Activated CD8-positive, alpha-beta memory T cell treated with anti-CD3 and anti-CD28 coated beads, Interleukin-2, amount 50 U/mL, for 48 hours (primary cell): ENCODE measurements at regions not wholly inside any gene's neighbourhood (a gene's known extent, or its start where the extent isn't known, plus 50 kb on each side); places are given as distances from the start of the nearest gene placed in this dataset.

Source experiments
- DNase-seq: peaks from one replicate; pipeline ENCODE4 v3.0.0-alpha.2; 2020

DNA sequence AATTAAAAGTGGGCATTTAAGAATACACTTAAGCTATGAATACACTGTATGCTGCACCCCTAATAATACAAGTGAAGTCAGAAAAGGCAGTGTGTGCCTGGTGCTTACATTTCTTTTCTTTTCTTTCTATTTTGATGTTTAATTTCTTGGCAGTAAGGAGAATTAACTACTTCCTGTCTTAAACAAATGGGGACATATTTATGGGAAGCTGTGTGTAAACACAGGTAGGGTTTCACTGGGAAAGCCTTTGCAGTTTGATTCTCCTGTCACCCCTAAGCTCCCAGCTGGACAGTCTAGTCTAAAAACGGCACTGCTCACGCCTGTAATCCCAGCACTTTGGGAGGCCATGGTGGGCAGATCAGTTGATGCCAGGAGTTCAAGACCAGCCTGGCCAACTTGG lies 146.0 kb downstream of the MIS18A start:
- no peak for DNase-seq

DNA sequence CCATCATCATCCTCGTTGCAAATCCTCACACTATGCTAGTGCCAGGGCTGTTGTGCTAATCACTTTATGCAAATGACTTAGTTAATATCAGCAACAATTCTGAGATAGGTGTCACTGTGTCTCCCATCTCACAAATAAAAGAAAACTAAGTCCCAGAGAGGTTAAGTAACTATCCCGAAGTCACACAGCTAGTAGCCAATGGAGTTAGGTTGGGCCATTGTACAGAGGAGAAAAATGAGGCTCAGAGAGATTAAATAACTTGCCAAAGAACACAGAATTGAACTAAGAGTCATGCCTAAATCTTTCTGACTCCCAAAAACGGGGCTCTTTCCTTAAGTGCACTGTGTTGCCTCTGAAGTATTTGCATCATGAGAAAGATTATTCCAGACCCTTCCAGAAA lies 146.4 kb downstream of the MIS18A start:
- no peak for DNase-seq

DNA sequence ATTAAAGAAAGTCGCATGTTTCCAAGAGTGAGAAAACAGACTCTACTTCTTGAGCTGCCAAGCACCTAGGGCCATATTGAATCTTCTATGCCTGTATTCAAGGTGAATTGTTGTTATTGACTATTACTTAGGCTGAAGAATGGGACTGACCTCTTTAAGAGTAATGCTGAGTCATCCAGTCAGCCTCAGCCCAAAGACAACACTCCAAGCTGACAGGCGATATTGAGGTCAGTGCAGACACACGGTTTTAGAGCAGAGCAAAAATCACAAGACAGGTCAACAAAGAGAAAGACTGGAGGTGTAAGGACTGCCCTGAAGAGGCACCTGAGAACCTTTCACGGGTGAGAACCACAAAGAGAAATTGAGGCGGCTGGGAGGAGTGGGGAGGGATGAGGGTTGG lies 146.9 kb downstream of the MIS18A start:
- no peak for DNase-seq

DNA sequence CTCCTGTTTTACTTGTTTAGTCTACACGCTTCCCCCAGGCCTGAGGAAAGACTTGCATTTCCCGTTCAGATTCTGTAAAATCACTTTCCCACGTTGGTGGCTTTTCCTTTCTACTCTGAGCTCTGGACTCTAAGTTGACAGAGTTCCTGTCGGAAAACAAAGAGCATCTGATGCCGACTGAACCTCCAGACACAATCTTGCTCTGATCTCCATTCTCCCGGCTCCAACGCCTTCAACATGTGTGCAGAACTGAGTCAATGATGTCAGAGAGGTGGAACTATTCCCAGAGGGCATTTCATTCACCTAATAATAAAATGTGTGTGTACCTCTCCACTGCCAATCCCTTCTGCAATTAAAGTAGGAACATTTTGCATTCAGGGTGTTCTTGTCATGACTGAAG lies 147.7 kb downstream of the MIS18A start:
- no peak for DNase-seq

DNA sequence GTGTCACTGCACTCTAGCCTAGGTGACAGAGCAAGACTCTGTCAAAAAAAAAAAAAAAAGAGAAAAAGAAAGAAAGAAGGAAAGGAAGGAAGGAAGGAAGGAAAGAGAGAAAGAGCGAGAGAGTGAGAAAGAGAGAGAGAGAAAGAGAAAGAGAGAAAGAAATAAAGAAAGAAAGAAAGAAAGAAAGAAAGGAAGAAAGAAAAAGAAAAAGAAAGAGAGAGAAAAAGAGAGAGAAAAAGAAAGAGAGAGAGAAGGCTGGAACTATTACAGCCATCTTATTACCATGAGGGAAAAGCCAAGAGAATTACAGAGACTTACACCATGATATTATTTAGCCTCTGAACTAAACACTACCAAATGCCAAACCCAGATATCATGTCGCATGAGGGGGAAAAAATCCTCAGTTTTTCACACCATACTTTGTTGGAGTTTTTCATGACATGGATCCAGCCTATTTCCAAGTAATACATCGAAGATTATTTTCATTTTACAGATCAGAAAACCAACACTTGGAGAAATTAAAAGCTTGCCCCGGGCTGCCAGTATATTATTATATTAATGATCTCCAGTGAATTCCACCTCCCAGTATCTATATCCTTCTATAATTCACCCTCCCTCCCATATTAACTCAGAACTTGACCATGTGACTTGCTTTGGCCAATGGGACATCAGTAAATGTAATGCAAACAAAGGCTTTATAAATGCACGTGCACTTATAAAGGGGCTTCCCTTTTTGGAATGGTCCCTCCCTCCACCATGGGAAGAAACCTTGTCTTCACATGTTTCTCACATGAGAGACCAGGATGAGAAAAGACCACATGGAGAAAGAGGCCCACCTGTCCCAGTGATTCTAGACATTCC lies 148.6 kb downstream of the MIS18A start:
- no peak for DNase-seq

DNA sequence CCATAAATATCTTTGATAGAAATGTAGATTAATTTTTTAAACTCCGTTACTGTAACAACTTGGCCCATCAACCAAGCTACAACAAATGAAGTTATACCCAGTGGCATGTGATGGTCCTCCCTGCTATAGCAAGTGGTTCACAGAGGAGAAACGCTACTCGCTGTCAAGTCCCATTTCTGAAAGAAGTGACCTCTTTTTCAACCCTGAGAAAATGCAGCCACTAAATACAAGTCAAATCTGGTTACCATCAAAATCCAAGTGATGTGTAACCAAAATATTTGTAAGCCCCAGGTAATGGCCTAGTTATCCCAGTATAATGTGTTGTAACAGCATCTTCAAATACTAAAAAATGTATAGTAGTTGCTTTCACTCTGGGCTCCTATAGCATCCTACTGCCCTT lies 151.8 kb downstream of the MIS18A start:
- no peak for DNase-seq

DNA sequence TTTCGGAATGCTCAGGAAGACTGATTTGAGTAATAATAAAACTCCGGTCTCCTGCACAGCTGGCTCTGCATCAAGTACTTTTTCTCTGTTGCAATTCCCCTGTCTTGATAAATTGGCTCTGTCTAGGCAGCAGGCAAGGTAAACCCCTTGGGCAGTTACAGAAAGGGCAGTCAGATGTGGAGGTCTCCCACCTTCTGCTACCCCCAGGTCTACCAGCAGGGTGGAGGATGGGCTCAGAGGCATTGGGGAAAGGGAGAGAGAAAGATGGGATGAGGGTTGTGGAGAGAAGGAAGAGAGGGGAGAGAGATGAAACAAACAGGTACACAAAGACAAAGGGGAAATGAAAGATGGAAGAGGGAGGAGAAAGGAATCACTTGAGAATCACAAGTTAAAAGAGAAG lies 156.8 kb downstream of the MIS18A start:
- no peak for DNase-seq

DNA sequence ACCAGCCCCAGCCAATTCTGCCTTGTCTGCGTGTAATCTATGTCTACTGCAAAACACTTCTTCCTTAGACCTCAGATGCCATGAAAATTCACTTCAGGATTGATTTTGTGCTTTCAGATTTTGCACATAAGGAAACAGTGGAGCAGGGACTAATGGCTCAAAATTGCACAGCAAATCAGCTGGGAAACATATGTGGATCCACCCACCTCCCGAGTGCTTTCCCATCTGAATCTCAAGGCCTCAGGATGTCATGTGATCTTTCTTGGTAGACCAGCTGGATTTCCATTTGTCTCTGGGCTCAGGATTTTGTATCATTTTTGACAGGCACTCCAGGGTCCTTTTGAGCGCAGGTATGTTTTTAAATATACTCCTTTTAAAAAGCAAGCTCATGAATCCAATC lies 158.6 kb downstream of the MIS18A start:
- DNase-seq = no peak

DNA sequence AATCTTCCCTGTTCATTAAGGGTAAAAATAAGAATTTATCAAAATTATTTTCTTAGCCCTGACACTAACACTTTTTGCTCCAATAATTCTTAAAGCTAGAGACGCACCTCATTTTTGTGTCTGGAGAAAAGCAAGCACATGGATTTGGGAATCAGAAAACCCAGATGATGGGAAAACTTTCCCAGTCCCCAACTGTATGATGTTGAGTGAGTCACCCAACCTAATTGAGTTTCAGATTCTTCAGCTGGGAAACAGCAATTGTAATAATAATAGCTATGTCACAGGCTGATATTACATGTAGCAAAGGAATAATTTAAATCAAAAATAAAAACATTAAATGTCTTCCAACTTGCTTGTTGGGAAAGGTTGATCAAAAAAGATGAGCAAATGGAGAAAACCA lies 159.0 kb downstream of the MIS18A start:
- no peak for DNase-seq

DNA sequence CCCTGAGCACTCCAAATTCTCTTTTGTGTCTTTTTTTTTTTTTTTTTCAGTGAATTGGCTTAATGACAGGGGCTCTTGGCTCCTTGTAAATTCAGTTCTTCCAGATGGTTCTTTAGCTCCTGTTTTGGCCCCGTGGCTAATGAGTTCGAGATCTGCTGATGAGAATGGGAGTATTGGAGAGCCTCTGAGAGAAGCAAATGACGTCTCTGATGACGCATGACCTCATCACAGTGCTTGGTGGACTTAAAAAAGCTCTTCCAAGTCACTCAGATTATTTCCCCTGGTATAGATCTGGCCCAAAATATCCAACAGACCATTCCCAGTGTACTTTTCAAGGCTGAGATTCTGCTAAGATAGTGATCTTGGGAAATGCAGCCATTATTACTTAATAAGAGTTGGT lies 159.5 kb downstream of the MIS18A start:
- DNase-seq = no peak

DNA sequence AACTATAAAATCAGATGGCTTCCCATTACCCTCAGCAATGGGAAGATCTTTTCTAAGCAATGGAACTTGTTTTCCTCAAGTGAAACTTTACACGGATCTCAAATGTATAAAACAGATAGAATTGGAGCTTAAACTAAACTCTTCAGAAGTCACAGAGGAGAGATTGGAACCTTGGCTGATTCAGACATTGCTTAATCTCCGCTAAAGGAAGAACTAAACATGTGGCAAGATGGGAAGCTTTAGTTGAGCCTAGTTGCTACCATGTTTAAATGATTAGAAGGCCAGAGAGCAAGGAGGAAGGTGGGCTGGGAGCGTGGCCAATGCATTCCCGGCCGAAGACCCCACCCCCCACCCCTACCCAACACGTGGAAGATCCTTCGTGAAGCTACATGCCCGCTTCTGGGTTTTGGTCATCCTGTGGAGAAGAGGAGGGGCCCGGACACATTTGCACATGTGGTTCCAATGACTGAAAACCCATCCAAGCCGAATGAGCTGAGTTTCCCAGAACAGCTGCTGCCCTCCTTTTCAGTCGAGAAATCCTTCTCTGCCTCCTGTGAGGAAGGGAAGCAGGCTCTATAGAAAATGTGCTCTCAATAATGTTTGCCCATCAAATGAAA lies 164.3 kb downstream of the MIS18A start:
- DNase-seq = no peak

DNA sequence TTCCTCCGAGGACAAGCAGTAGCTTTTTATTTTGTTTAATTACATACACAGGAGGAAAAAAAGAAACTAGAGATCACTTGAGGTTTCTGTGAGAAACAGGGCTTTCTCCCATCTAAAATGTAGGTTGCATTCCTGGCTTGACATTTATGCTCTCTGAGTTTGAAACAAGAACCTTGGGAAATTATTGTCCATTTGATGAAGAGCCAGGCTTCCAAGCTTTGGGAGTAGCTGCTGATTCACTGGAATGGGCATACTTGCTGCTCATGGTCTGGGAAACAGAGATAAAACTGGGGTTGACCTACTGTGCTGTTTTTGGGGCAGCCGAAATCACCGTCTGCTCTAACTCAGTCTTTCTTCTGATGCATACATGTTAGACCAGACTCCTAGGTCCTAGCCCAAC lies 165.4 kb downstream of the MIS18A start:
- no peak for DNase-seq

DNA sequence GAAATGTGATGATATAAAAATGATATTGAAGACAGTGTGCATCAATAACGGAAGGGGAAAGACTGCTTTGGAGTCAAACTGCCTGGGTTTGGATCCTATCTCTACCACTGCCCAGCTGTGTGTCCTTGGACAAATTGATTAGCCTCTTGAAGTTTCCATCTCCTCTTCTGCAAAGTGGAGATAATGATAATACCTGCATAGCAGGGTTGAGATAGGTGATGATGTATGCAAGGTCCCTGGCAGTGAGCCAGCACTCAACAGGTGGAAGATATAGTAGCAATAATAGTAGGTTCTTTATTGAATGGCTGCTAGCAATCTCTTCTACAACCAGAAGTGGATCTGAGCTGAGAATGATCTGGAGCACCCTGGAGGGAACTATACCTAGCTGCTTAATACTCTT lies 166.7 kb downstream of the MIS18A start:
- DNase-seq = no peak

DNA sequence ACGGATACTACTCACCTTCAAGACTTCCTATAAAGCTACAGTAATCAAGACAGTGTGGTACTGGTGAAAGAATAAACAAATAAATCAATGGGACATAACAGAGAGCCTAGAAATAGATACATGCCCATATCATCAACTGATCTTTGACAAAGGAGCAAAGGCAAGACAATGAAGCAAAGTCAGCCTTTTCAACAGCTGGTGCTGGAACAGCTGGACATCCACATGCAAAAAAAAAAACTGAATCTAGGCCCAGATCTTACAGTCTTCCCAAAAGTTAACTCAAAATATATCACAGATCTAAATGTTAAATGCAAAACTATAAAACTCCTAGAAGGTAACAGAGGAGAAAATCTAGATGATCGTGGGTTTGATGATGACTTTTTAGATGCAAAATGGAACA lies 170.3 kb downstream of the MIS18A start:
- no peak for DNase-seq

DNA sequence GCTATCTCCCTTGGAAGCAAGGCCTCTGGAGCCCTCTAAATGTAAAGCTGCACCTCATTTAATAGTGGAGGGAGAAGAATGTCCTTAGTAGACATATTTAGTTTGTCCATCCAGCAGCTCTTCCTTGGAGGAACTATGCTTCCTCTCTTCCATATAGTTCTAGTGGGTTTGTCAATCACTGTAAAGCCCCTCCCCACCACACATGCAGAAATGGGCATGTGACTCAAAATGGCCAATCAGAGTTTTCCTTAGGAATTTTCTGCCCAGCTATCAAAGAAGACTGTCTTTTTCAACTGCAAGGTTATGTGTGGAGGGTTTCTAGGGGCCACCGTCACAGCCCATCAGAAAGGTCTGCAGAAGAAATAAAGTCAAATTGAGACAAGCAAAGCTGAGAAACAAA lies 175.5 kb downstream of the MIS18A start:
- DNase-seq = no peak

DNA sequence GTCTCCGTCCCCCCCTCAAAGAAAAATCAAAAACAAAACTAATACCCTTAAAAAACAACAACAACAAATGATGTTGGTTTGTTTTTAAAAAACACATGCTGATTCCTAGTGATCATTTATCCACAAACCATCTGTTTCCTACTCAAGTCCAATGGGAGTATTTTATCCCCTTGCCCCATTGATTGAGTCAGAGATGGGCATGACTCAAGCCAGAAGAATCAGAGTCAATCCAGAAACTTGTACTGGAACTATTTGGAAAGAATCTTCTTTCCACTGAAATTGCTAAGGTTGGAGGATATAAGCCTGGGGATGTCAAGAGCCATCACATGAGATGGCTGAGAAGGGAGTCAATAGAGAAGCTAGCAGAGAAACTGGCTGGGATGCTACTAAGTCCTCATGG lies 176.4 kb downstream of the MIS18A start:
- DNase-seq = no peak

DNA sequence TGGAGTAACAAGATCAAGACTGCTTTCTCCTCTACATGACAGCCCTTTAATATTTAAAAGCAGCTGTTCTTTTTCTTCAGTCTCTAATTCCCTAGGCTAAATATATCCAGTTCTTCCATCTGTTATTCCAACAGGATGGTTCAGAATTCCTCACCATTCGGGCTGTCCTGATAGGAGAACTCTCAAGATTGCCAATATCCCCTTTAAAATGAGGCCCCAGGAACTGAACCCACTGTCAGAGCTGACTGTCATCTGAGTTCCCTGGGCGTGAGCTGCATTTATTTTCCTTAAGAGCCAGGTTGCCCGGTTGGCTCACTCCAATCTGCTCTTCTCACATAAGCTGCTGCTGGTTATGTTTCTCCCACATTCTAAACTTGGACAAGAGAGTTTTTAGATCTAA lies 177.6 kb downstream of the MIS18A start:
- DNase-seq = no peak

DNA sequence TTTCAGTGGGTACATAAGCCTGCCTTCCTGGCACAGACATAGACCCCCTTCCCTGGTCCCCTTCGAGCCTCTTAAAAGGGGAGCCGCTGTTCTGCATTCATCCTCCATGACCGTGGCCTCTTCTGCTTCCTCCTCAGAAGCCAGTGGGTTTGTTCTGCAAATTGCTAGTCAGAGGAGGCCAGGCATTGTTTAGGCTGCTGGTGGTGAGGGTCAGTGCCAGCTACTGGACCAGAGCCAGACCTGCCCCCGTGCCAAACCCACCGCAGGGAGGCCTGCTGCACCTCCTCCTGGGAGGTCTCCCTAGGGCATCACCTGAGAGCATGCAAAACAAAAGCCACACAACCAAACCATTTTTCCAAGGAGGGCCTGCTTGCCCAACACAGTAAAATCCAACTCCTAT lies 178.4 kb downstream of the MIS18A start:
- DNase-seq = no peak

DNA sequence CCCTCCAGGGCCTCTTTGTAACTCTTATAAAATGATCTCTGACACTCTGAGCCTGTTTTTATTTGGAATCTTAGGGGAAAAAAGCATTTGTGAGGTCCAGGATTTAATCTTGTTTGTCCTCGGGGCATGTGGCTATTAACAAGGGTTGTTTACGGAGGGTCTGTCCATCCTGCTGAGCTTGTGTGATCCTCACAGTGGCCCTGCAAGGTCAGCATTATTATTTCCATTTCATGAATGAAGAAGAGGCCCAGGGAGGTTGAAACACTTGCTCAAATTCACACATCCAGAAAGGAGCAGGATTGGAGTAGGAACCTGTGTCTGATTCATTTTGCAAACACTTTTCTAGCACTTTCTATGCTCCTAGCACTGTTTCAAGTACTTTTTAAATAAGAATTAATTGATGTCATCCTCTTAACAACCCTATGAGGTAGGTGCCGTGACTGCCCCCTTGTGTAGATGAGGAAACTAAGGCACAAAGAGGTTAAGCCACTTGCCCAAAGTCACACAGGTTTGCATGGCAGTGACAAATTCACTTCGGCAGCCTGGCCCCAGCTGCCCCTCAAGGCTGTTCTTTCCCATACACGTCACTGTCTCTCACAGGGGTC lies 178.9 kb downstream of the MIS18A start:
- no peak for DNase-seq

DNA sequence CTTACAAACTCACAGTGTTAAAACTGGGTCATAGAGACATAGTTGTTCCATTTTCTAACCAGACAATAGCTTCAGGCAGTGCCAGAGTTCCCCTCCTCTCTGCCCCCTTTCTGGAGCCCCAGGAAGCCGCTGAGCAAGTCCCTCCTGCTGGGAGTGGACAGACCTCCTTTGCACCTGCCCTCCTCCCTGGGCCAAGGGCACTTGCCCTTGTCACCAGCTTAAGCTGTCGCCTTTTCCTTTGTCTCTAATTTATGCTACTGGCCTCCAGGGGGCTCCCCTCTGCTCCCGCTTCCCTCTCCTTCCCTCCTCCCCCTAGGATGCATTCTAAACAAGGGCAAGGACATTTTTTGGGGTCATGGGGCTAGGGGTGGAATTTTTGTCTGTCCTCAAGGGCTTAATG lies 182.4 kb downstream of the MIS18A start:
- DNase-seq = no peak

DNA sequence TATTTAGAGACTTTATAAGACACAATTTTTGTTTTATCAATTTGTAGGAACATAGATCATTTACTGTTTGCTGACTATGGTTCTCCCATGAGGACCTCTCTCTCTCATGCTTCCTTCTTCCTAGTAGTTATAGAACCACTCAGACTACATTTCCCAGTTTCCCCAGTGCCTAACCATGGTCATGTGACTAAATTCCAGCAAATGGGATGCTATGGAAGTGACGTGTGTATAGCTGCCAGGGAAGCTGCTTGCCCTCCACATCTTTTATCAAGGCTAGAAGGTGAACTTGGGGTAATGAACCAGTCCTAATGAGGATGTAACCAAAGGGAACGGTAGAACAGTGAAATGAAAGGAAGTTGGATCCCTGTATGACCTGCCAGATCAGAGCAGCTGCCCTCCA lies 184.0 kb downstream of the MIS18A start:
- no peak for DNase-seq

DNA sequence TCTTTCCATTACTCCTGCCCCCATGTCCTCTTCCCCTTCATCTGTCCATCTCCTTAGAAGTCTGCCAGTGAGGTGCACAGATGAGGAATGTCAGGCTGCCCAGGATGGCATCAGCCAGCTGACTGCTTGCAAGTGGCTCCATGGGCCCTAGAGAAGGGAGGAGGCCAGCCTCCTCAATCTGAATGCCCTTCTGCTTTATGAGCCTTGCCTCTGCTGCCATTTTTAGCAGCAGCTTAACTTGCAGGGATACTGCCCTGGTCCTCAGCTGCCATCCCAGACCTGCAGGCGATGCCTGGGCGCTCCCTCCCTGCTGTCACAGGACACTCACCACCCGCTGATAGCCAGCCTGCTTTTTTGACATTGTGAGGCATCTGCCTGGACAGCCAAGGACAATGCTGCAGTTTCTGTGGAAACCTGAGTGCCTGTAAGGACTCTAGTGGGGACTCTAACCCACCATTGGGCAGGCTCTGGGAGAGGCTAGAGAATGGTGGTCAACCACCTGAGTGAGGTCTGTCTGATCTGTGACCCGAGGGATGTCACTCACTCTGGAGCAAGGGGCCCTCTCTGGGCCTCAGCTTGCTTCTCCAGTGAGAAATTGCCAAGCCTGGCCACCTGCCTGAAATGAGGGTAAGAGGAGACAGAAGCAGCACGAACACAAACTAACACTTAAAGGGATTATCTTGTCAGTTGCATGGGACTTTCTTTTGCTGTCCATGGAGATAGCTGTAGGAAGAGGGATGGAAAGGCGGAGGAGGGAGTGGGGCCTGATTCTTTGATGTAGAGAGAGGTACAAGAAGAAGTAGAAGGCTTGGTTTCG lies 185.0 kb downstream of the MIS18A start:
- DNase-seq = no peak

DNA sequence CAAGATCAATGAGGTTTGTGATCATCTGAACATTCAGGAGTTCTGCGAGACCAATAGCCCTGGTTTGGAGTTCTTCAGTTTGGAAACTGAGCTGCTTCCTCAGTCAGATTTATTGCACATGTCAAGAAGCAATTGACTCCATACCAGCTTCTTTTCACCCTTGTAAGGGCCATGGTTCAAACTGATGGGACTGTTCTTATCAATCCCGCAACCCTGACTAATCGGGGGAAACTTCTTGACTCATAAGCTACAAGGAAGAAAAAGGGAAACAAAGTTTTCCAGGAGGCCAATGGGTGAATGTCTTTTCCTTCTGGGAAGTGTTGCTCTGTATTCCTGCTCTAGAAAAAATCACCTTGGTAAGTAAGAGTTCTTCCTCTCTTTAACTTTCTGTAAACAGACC lies 187.9 kb downstream of the MIS18A start:
- DNase-seq = no peak

DNA sequence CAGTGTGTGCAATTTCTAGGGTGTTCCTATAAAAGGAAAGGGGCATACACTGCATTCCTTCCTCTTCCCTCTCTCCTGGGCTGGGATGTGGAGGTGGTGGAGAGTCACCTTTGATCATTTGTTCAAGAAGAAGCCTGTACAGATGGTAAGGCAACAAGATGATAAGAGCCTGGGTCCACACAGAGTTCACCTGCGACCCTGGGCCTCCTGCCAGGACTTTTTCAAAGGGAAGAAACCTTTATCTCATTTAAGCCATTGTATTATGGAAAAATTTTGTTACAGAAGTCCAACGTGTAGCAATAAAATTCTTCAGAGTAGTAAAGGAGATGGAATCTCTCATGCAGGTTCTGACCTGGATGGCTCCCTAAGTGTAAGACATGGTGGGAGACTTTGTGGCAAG lies 189.1 kb downstream of the MIS18A start:
- DNase-seq = no peak
